PC-9 (cell line): ENCODE measurements at regions not wholly inside any gene's neighbourhood (a gene's known extent, or its start where the extent isn't known, plus 50 kb on each side); places are given as distances from the start of the nearest gene placed in this dataset.

Experiments used
- EZH2 ChIP-seq: fragments of 200-600 bp; sonication (generic); IDR thresholded peaks from 2 replicates; pipeline ENCODE4 v1.8.0; 2017; ENCODE audit warnings: antibody characterized with exemption, low read depth
- TF ChIP-seq, protein P1 (sequence below): fragments of 200-600 bp; sonication (generic); conservative IDR thresholded peaks from 2 replicates; pipeline ENCODE4 v1.6.1; 2017; ENCODE audit warnings: mixed run types, antibody characterized with exemption, mild to moderate bottlenecking, moderate library complexity

DNA sequence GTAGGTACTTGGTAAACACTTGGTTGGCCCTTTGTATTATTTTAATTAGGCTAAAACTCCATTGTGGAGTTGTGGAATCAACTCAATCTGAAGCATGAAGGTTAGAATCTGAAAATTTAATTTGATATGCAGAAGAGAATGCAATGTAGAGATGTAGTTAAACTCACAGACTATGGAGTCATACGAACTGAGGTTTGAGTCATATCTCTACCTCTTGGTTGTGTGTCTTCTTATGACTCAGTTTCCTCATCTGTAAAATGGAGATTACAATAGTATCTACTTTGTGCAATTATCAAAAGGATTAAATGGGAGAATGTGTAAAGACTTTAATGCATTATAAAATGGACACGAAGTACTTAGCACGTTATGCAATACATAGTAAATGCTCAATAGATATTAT lies 146.0 kb upstream of the IFNG-AS1 start:
- TF ChIP-seq, protein P1, sequence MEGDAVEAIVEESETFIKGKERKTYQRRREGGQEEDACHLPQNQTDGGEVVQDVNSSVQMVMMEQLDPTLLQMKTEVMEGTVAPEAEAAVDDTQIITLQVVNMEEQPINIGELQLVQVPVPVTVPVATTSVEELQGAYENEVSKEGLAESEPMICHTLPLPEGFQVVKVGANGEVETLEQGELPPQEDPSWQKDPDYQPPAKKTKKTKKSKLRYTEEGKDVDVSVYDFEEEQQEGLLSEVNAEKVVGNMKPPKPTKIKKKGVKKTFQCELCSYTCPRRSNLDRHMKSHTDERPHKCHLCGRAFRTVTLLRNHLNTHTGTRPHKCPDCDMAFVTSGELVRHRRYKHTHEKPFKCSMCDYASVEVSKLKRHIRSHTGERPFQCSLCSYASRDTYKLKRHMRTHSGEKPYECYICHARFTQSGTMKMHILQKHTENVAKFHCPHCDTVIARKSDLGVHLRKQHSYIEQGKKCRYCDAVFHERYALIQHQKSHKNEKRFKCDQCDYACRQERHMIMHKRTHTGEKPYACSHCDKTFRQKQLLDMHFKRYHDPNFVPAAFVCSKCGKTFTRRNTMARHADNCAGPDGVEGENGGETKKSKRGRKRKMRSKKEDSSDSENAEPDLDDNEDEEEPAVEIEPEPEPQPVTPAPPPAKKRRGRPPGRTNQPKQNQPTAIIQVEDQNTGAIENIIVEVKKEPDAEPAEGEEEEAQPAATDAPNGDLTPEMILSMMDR, result no peak
- TF ChIP-seq EZH2, result no peak
